ENCODE measurements at regions not wholly inside any gene's neighbourhood (a gene's known extent, or its start where the extent isn't known, plus 50 kb on each side); places are given as distances from the start of the nearest gene placed in this dataset.

GRCh38 chr1:98103617-98104285 lies 182.9 kb upstream of the DPYD start:
- DNase-seq = no peak

- no peak for DNase-seq
Measured at GRCh38 chr1:98102345-98103030, 181.7 kb upstream of the DPYD start.

GRCh38 chr1:98101364-98101763 lies 180.5 kb upstream of the DPYD start:
- DNase-seq = no peak

- DNase-seq = no peak
Measured at GRCh38 chr1:98099501-98099900, 178.7 kb upstream of the DPYD start.

GRCh38 chr1:98098473-98098872 lies 177.6 kb upstream of the DPYD start:
- no peak for DNase-seq

- DNase-seq = no peak
Measured at GRCh38 chr1:98090351-98090750, 169.5 kb upstream of the DPYD start.

GRCh38 chr1:98088381-98088780 lies 167.5 kb upstream of the DPYD start:
- DNase-seq = no peak

GRCh38 chr1:98086796-98087441 lies 166.1 kb upstream of the DPYD start:
- no peak for DNase-seq

GRCh38 chr1:98086156-98086555 lies 165.3 kb upstream of the DPYD start:
- no peak for DNase-seq

GRCh38 chr1:98084188-98084587 lies 163.4 kb upstream of the DPYD start:
- DNase-seq = no peak

- no peak for DNase-seq
Measured at GRCh38 chr1:98081944-98082343, 161.1 kb upstream of the DPYD start.

GRCh38 chr1:98078596-98078995 lies 157.8 kb upstream of the DPYD start:
- DNase-seq = no peak

GRCh38 chr1:98077691-98078090 lies 156.9 kb upstream of the DPYD start:
- DNase-seq = no peak

- no peak for DNase-seq
Measured at GRCh38 chr1:98075626-98076025, 154.8 kb upstream of the DPYD start.

GRCh38 chr1:98073823-98074222 lies 153.0 kb upstream of the DPYD start:
- DNase-seq = no peak

GRCh38 chr1:98073106-98073505 lies 152.3 kb upstream of the DPYD start:
- DNase-seq = no peak

- no peak for DNase-seq
Measured at GRCh38 chr1:98072047-98072446, 151.2 kb upstream of the DPYD start.

- no peak for DNase-seq
Measured at GRCh38 chr1:98068016-98068415, 147.2 kb upstream of the DPYD start.

GRCh38 chr1:98066911-98067310 lies 146.1 kb upstream of the DPYD start:
- no peak for DNase-seq

GRCh38 chr1:98059620-98060019 lies 138.8 kb upstream of the DPYD start:
- no peak for DNase-seq

GRCh38 chr1:98058676-98059075 lies 137.8 kb upstream of the DPYD start:
- DNase-seq = no peak

GRCh38 chr1:98057236-98057910 lies 136.5 kb upstream of the DPYD start:
- no peak for DNase-seq

- no peak for DNase-seq
Measured at GRCh38 chr1:98056781-98057180, 135.9 kb upstream of the DPYD start.

- DNase-seq = no peak
Measured at GRCh38 chr1:98055457-98055856, 134.6 kb upstream of the DPYD start.

Measured in activated CD8-positive, alpha-beta memory T cell treated with anti-CD3 and anti-CD28 coated beads, Interleukin-2, amount 50 U/mL, for 48 hours (primary cell).